NCI-H69 (cell line): ENCODE measurements at regions not wholly inside any gene's neighbourhood (a gene's known extent, or its start where the extent isn't known, plus 50 kb on each side); places are given as distances from the start of the nearest gene placed in this dataset.

Source experiments
- DNase-seq: peaks from one replicate; lab custom pipeline; 2025; lab: John Stamatoyannopoulos, UW

- no peak for DNase-seq
Measured at GRCh38 chr16:9469512-9469911, 378.1 kb downstream of the HAPSTR1 start.

DNA sequence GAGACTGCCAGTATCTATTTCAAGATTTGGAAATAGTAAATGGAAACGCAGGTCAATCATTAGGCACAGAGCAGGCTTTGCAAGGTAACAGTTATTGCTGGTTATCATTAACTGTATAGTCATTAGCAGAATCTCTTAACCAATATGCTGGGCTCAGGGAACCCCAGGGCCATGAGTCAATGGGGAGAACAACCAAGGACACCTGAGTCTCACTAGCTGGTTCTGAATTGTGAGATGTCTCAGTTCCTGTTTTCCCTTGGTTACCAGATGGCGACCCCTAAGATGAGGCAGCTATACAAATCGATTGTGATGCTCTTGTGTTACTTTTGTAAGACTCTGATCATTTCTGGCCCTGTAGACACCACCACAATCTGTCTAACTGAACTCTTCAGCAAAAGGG lies 385.3 kb downstream of the HAPSTR1 start:
- no peak for DNase-seq

GRCh38 chr16:9479008-9479407 lies 387.6 kb downstream of the HAPSTR1 start:
- DNase-seq: no peak

GRCh38 chr16:9480503-9480902 lies 389.1 kb downstream of the HAPSTR1 start:
- DNase-seq: no peak

DNA sequence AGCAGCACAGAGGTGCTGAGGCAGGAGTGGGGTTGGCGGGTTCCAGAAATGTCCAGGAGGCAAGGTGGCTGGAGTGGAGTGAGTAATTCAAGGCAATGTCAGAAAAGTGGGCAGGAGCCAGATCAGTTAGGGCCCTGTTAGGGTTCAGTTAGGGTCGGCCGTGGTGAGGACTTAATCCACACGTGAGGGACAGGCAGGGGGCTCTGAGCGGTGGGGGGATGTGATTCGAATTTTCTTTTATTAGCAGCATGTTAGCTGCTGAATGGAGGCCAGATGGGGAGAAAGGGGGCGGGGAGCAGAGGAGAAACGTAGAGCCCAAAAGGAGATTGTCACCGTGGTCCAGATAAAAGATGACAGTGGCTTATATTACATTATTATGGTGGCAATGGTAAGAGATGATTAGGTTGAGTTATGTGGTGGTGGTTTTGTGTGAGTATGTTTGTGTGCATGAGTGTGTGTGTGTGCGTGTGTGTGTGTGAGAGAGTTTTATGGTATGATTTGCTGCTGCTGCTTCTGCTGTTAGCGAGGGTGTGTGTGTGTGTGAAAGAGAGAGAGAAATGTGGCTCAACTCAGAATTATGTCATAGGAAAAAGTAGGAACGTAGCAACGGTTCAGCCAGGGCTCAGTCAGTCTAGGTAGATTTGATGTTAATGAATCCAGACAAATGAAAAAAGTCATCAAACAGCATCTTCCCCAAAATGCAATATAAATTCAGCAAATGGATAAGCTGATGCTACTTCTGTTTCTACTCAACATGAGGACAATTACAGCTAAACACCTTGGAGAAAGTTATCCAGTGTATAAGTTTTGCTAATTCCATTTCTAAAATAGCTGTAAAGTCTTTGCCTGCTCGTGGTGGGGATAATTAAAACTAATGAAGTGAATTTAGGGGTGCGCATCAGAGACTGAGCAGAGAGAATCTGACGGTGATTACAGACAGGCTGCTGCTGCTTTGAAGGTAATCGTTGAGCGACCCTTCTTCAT lies 390.6 kb downstream of the HAPSTR1 start:
- no peak for DNase-seq

- DNase-seq: no peak
Measured at GRCh38 chr16:9484426-9484825, 393.0 kb downstream of the HAPSTR1 start.

- DNase-seq: no peak
Measured at GRCh38 chr16:9484881-9485280, 393.4 kb downstream of the HAPSTR1 start.

DNA sequence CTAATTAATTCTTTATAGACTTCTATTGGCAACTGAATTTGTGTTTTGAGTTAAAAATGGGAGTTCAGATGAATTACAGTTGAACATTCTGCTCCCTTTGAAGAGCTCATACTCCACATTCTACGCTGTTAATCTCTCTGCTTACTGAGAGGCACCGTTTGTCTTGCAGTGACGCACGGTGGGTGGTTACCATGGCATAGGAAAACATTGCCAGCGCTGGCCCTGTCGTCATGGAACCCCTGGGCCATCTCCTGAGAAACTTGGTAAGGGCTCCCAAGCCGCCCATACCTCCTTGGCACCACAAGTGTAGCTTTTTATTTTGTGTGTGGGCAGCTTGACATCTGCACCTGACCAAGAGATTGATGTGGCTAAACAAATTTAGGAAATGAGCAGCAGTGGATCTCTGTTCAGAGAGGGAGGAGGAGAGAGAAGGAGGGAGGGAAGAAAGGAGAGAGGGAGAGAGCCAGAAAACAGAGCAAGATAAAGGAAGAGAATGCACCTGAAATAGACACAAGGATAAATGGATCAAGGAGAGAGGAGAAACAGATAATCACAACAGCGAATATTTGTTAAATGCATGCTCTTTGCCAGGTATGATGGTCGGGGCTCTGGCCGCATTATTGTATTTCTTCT lies 398.5 kb downstream of the HAPSTR1 start:
- peak; percentile 36 for DNase-seq

DNA sequence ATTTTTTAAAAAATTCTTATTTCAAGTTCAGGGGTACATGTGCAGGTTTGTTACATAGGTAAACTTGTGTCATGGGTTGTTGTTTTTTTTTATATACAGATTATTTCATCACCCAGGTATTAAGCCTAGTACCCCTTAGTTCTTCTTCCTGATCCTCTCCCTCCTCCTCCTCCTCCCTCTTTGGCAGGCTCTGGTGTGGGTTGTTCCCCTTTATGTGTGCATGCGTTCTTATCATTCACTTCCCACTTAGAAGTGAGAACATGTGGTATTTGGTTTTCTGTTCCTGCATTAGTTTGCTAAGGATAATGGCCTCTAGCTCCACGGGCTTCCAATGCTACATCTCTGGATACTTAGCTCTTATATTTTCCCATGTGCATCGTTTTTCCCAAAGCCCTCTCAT lies 404.4 kb downstream of the HAPSTR1 start:
- no peak for DNase-seq

- DNase-seq: no peak
Measured at GRCh38 chr16:9497750-9498149, 406.3 kb downstream of the HAPSTR1 start.

GRCh38 chr16:9499941-9500593 lies 408.6 kb downstream of the HAPSTR1 start:
- DNase-seq: peak; percentile 58

DNA sequence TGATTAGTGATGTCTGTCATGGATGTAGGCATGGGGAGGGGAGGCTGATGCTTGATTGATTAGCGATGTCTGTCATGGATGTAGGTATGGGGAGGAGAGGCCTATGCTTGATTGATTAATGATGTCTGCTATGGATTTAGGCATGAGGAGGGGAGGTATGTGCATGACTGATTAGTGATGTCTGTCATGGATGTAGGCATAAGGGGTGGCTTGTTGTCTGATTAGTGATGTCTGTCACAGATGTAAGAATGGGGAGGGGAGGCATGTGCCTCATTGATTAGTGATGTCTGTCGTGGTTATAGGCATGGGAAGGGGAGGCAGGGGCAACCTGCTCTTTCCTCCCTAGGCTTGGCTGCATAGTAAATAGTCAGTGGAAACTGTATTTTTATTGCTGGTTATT lies 409.4 kb downstream of the HAPSTR1 start:
- no peak for DNase-seq

DNA sequence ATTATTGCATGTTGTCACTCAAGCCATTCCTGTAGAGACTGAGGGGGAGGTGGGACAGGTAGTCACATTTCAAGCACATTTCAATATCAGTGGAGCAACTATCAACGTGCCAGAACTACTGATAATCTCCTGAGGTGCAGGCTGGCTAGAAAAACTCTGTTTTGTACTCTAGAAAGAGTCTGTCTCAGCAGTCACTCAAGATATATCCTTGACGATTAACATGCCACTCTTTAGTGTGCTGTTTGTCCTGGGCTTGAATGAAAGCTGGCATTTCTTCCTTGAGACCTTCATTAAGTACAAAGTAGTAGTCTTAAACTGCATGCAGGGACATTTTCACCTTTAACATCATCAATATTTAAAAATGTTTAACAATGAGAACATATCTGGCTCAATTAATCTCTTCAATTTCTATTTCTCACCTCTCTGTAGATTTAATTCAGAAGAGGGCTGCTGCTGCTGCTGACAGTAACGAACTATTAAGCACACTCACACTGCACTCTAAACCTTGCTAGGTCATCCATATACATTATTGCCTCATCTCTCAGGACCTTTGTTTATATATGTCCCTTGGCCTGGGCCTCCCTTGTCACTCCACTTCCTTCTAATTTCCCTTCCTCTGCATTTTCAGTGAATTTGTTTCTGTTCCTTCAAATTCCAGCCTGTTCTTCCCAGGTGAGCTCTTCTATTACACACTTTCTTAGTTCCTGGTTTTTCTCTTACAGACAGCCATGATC lies 412.0 kb downstream of the HAPSTR1 start:
- peak; percentile 5 for DNase-seq

DNA sequence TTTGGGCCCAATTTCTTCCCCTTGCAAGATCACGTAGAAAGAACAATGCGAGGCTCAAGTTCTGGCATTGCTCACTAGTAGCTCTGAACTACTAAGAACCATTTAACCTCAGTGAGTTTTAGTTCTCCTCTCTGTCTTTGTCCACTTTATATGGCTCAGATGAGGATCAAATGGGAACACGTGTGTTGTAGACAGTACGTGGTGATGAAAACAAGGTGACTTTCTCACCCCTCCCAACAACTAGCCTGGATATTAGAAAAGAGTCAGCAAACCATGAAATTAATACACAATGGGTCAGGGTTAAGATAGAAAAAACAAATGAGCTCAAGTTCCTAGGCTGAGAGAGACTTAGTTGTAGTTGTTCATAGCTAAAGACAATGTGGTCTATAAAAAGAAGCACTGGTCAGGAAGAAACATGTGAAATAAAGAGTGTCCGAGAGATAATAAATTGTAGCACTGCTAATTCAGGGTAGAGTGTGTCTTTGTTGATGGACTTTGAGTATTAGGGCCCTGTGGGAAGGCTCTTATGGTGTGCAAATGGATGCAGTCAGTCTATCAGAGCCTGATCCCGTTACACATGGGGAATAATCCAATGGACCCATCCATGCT lies 417.0 kb downstream of the HAPSTR1 start:
- no peak for DNase-seq

GRCh38 chr16:9509663-9510062 lies 418.2 kb downstream of the HAPSTR1 start:
- DNase-seq: no peak

GRCh38 chr16:9511389-9511788 lies 419.9 kb downstream of the HAPSTR1 start:
- DNase-seq: no peak

GRCh38 chr16:9516444-9516843 lies 425.0 kb downstream of the HAPSTR1 start:
- no peak for DNase-seq

- no peak for DNase-seq
Measured at GRCh38 chr16:9518051-9518450, 426.6 kb downstream of the HAPSTR1 start.

DNA sequence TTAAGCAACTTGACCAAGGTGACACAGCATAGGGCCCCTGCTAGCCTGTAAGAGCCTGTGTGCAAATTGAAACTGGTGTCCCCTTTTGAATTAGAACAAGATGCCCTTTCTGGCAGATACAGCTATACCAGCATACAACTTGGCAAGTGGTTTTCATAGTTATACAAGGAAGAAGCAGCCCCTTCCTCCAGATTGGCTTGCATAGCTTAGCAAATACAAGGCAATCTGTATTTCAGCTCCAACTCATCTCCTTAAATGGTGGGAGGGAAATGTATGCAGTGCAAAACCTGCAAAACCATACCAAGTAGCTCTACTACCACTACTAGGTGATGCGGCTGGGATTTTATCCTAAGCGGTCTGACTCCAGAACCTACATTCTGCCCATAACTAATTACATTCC lies 427.1 kb downstream of the HAPSTR1 start:
- DNase-seq: no peak

- peak; percentile 59 for DNase-seq
Measured at GRCh38 chr16:9521749-9522370, 430.4 kb downstream of the HAPSTR1 start.

DNA sequence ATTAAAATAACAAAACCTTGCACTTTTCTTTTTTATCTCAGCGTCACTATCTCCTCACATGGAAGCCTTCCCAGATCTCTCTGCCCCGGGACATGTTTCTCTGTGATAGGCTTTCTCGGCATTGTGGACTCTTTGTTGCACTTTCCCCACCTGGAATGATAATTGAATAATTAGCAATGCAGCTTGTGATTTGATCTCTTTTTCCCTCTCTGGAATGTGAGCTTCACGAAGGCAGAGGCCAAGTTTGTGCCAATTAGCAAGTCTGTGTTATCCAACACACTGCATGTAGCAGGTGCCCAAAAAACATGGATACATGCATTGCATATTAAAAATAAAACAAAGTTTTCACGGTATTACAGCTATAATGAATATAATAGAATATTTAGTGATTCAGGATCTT lies 431.2 kb downstream of the HAPSTR1 start:
- peak; percentile 61 for DNase-seq
